HG03175 (cell line): ENCODE measurements at regions not wholly inside any gene's neighbourhood (a gene's known extent, or its start where the extent isn't known, plus 50 kb on each side); places are given as distances from the start of the nearest gene placed in this dataset.
"Not testable (repeated sequence)": the region's sequence is repeated elsewhere in the genome, so short reads cannot be mapped to it uniquely, and the experiment has no call there.

ENCODE experiments used
- ATAC-seq: cut with Tn5 transposase; IDR thresholded peaks from one replicate; pipeline ENCODE4 v1.9.1; 2021; ENCODE audit warnings: mild to moderate bottlenecking, moderate library complexity; ENCODE audit not compliant: unreplicated experiment

GRCh38 chr16:79377082-79377481 is 223.5 kb downstream of the MAF start:
- ATAC-seq: not testable (repeated sequence)

- no peak for ATAC-seq
These were observed 225.2 kb downstream of the MAF start for GRCh38 chr16:79375351-79375750.

- no peak for ATAC-seq
These were observed 227.9 kb downstream of the MAF start for GRCh38 chr16:79372503-79373184.

GRCh38 chr16:79370736-79371135 is 229.8 kb downstream of the MAF start:
- no peak for ATAC-seq

GRCh38 chr16:79369796-79370195 is 230.7 kb downstream of the MAF start:
- no peak for ATAC-seq

- ATAC-seq: no peak
These were observed 232.7 kb downstream of the MAF start for GRCh38 chr16:79367822-79368221.

GRCh38 chr16:79366635-79367034 is 233.9 kb downstream of the MAF start:
- ATAC-seq: no peak

- ATAC-seq: no peak
These were observed 234.8 kb downstream of the MAF start for GRCh38 chr16:79365702-79366101.

GRCh38 chr16:79363484-79363883 is 237.1 kb downstream of the MAF start:
- ATAC-seq: no peak

- ATAC-seq: no peak
These were observed 237.5 kb downstream of the MAF start for GRCh38 chr16:79363035-79363434.

GRCh38 chr16:79362300-79362970 is 238.1 kb downstream of the MAF start:
- ATAC-seq: no peak

GRCh38 chr16:79361132-79361751 is 239.3 kb downstream of the MAF start:
- ATAC-seq: no peak

GRCh38 chr16:79360267-79360666 is 240.3 kb downstream of the MAF start:
- no peak for ATAC-seq

- no peak for ATAC-seq
These were observed 241.5 kb downstream of the MAF start for GRCh38 chr16:79359082-79359481.

- ATAC-seq: no peak
These were observed 242.3 kb downstream of the MAF start for GRCh38 chr16:79358188-79358587.

- no peak for ATAC-seq
These were observed 244.8 kb downstream of the MAF start for GRCh38 chr16:79355600-79356358.

- ATAC-seq: no peak
These were observed 248.6 kb downstream of the MAF start for GRCh38 chr16:79351927-79352326.

- no peak for ATAC-seq
These were observed 250.7 kb downstream of the MAF start for GRCh38 chr16:79349803-79350202.

GRCh38 chr16:79348521-79349306 is 251.8 kb downstream of the MAF start:
- ATAC-seq: no peak

- ATAC-seq: no peak
These were observed 253.3 kb downstream of the MAF start for GRCh38 chr16:79347277-79347676.

- no peak for ATAC-seq
These were observed 260.7 kb downstream of the MAF start for GRCh38 chr16:79339863-79340262.
